ENCODE measurements at regions not wholly inside any gene's neighbourhood (a gene's known extent, or its start where the extent isn't known, plus 50 kb on each side); places are given as distances from the start of the nearest gene placed in this dataset.

GRCh38 chr15:92224843-92225242, 168.8 kb upstream of the ST8SIA2 start:
- no peak overlapping the region for H3K4me3 ChIP-seq (ENCODE audit: low read depth, low read length)
- H3K27me3 ChIP-seq (ENCODE audit: control insufficient read depth, insufficient read depth, low read length), result no peaks in the 10 kb centered on the region
- TF ChIP-seq, protein P1, sequence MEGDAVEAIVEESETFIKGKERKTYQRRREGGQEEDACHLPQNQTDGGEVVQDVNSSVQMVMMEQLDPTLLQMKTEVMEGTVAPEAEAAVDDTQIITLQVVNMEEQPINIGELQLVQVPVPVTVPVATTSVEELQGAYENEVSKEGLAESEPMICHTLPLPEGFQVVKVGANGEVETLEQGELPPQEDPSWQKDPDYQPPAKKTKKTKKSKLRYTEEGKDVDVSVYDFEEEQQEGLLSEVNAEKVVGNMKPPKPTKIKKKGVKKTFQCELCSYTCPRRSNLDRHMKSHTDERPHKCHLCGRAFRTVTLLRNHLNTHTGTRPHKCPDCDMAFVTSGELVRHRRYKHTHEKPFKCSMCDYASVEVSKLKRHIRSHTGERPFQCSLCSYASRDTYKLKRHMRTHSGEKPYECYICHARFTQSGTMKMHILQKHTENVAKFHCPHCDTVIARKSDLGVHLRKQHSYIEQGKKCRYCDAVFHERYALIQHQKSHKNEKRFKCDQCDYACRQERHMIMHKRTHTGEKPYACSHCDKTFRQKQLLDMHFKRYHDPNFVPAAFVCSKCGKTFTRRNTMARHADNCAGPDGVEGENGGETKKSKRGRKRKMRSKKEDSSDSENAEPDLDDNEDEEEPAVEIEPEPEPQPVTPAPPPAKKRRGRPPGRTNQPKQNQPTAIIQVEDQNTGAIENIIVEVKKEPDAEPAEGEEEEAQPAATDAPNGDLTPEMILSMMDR (IDR thresholded peaks at IDR 0.05; ENCODE audit: insufficient read depth, low read length, severe bottlenecking), result no peak
- DNase-seq (ENCODE audit: low read depth) (peak; percentile 1), FAIRE-seq (no peak)
- H3K36me3 ChIP-seq (ENCODE audit: control insufficient read depth, insufficient read depth, low read length), result no peaks in the 10 kb centered on the region

DNA sequence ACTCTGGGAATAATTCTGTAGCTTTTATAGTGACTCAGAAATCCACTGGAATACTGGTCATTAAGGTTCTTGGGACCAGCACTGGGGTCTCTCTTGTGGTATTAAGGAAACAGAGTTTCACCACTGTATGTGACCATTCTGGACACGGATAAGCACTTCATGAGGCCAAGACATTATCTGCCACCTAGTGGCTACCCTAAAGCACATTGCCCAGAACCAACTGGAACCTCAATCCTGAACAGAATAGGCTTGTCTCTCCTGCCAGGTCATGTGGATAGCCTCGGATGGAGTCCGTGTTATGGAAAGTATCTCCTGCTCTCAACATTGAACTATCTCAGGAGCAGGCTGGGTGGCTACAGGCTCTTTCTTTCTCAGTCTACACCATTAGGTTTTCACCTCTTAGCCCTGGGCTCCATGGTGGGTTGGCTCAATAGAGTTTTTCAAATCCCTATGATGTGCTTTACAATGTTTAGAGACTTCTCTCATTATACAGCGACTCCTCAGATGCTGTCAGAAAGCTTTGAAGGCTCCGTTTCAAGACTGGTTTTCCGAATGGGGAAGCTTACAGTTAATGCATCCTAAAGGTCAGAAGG, 167.6 kb upstream of the ST8SIA2 start:
- TF ChIP-seq, protein P1 (IDR thresholded peaks at IDR 0.05; ENCODE audit: insufficient read depth, low read length, severe bottlenecking), result peak; percentile 68
- peak; percentile 79 for FAIRE-seq
- H3K4me3 ChIP-seq (ENCODE audit: low read depth, low read length), result no peak overlapping the region

GRCh38 chr15:92228830-92229229, 164.9 kb upstream of the ST8SIA2 start:
- DNase-seq (ENCODE audit: low read depth) (no peak), FAIRE-seq (no peak)
- Histone ChIP-seq H3K27me3 (ENCODE audit: control insufficient read depth, insufficient read depth, low read length) (no peaks in the 10 kb centered on the region), H3K4me3 (ENCODE audit: low read depth, low read length) (no peak overlapping the region), H3K36me3 (ENCODE audit: control insufficient read depth, insufficient read depth, low read length) (no peaks in the 10 kb centered on the region)
- TF ChIP-seq, protein P1 (IDR thresholded peaks at IDR 0.05; ENCODE audit: insufficient read depth, low read length, severe bottlenecking), result no peak

More for the DNA sequence above, 167.6 kb upstream of the ST8SIA2 start:
- no peaks in the 10 kb centered on the region for H3K36me3 ChIP-seq (ENCODE audit: control insufficient read depth, insufficient read depth, low read length)
- DNase-seq (ENCODE audit: low read depth), result peak; percentile 37
- no peaks in the 10 kb centered on the region for H3K27me3 ChIP-seq (ENCODE audit: control insufficient read depth, insufficient read depth, low read length)

GRCh38 chr15:92231461-92231860, 162.2 kb upstream of the ST8SIA2 start:
- no peak overlapping the region for H3K4me3 ChIP-seq (ENCODE audit: low read depth, low read length)
- TF ChIP-seq, protein P1 (IDR thresholded peaks at IDR 0.05; ENCODE audit: insufficient read depth, low read length, severe bottlenecking), result no peak
- H3K27me3 ChIP-seq (ENCODE audit: control insufficient read depth, insufficient read depth, low read length), result no peaks in the 10 kb centered on the region
- DNase-seq (ENCODE audit: low read depth), result no peak
- no peak for FAIRE-seq
- H3K36me3 ChIP-seq (ENCODE audit: control insufficient read depth, insufficient read depth, low read length), result no peaks in the 10 kb centered on the region

DNA sequence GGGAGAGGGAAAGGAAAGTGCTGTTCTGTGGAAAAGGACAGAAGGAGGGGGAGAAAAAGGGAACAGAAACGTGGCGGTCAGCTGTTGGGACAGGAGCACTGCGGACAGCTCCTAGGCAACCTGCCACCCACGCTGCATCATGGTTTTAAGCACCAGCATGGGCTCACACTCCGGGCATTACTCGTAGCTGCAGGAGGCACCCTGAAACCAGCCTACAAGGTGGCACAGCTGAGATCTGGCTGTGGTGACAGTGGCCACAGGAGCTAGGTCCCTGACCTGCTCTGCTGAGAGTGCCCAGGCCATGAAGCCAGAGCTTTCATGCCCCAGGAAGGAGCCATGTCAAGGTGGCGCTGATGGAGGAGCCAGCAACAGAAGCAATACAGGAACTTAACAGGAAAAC, 161.4 kb upstream of the ST8SIA2 start:
- DNase-seq (ENCODE audit: low read depth) (no peak), FAIRE-seq (no peak)
- Histone ChIP-seq H3K27me3 (ENCODE audit: control insufficient read depth, insufficient read depth, low read length) (no peaks in the 10 kb centered on the region), H3K36me3 (ENCODE audit: control insufficient read depth, insufficient read depth, low read length) (no peaks in the 10 kb centered on the region), H3K4me3 (ENCODE audit: low read depth, low read length) (no peak overlapping the region)
- TF ChIP-seq, protein P1 (IDR thresholded peaks at IDR 0.05; ENCODE audit: insufficient read depth, low read length, severe bottlenecking), result no peak

DNA sequence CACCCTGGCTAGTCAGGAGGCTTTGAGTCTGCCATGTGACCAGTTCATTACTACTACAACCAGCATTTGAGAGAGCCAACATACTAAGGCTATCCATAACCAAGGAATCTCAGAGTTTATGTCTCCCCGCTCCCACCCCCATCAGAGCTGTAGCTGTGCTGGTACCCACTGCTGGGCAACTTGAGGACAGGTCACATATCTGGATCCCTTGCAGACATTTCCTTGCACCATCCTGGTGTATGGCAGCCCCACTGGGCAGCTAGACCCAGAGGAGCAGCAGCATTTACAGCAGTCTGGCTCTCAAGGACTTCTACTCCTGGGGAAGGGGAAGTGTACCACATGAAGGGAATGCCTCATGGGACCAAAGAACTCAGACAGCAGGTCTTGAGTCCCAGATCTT, 160.8 kb upstream of the ST8SIA2 start:
- TF ChIP-seq, protein P1 (IDR thresholded peaks at IDR 0.05; ENCODE audit: insufficient read depth, low read length, severe bottlenecking), result no peak
- H3K36me3 ChIP-seq (ENCODE audit: control insufficient read depth, insufficient read depth, low read length), result no peaks in the 10 kb centered on the region
- H3K4me3 ChIP-seq (ENCODE audit: low read depth, low read length), result no peak overlapping the region
- FAIRE-seq (peak; percentile 18), DNase-seq (ENCODE audit: low read depth) (no peak)
- no peaks in the 10 kb centered on the region for H3K27me3 ChIP-seq (ENCODE audit: control insufficient read depth, insufficient read depth, low read length)
